OCI-LY1 (cell line): ENCODE measurements at regions not wholly inside any gene's neighbourhood (a gene's known extent, or its start where the extent isn't known, plus 50 kb on each side); places are given as distances from the start of the nearest gene placed in this dataset.
"Not testable (repeated sequence)": the region's sequence is repeated elsewhere in the genome, so short reads cannot be mapped to it uniquely, and the experiment has no call there.

Experiments used
- EZH2 ChIP-seq: fragments of 200-600 bp; sonication (generic), shearing (Covaris generic); IDR thresholded peaks from 2 replicates; pipeline ENCODE4 v1.8.0; 2017; ENCODE audit warnings: borderline replicate concordance, mixed run types, mild to moderate bottlenecking, antibody characterized with exemption, low read length, moderate library complexity, mixed read lengths
- TF ChIP-seq, protein P1 (sequence below): fragments of 200-600 bp; sonication (generic), shearing (Covaris generic); IDR thresholded peaks from 2 replicates; pipeline ENCODE4 v1.5.1; 2017; ENCODE audit warnings: mild to moderate bottlenecking, antibody characterized with exemption, low read length, moderate library complexity, mixed read lengths

DNA sequence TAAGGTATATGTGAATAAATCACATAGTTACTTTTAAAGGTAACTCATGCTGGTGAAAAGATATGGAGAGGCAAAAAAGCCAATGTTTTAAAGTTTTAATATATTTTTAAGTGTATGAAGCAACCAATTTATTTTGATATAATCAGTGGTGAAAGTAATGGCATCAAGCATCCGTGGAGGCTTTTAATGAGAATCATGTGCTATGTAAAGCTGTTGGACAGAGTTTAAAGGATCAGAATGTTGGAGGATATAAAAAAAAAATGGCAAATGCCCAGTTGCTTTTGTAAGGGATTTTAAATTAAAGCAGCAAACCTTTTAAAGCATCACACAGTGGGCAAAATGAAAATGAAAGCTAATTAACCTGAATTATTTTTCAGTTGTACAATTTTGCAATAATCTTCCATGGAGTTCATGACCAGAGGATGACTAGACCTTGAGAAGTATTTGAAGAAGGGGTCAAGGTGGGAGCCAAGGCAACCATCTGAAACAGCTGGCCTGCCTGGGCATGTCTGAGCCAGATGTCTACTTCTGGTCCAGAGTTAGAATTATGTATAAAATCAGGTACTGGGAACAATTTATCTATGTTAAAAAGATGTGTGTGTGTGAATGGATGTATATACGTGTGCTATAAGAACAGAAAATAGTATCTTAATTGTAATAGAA is 1007.9 kb downstream of the LTN1 start:
- TF ChIP-seq, protein P1, sequence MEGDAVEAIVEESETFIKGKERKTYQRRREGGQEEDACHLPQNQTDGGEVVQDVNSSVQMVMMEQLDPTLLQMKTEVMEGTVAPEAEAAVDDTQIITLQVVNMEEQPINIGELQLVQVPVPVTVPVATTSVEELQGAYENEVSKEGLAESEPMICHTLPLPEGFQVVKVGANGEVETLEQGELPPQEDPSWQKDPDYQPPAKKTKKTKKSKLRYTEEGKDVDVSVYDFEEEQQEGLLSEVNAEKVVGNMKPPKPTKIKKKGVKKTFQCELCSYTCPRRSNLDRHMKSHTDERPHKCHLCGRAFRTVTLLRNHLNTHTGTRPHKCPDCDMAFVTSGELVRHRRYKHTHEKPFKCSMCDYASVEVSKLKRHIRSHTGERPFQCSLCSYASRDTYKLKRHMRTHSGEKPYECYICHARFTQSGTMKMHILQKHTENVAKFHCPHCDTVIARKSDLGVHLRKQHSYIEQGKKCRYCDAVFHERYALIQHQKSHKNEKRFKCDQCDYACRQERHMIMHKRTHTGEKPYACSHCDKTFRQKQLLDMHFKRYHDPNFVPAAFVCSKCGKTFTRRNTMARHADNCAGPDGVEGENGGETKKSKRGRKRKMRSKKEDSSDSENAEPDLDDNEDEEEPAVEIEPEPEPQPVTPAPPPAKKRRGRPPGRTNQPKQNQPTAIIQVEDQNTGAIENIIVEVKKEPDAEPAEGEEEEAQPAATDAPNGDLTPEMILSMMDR: not testable (repeated sequence)
- not testable (repeated sequence) for TF ChIP-seq EZH2
